Central memory CD4-positive, alpha-beta T cell (primary cell): ENCODE measurements at regions not wholly inside any gene's neighbourhood (a gene's known extent, or its start where the extent isn't known, plus 50 kb on each side); places are given as distances from the start of the nearest gene placed in this dataset.

Experiments used
- DNase-seq: peaks from one replicate; pipeline ENCODE4 v3.0.0; 2022

- peak; percentile 45 for DNase-seq
Observed at GRCh38 chr17:79393358-79394052, 217.3 kb downstream of the RBFOX3 start.

GRCh38 chr17:79392598-79392997 lies 218.3 kb downstream of the RBFOX3 start:
- no peak for DNase-seq

GRCh38 chr17:79391376-79392233 lies 219.2 kb downstream of the RBFOX3 start:
- DNase-seq, result peak; percentile 45

- DNase-seq, result no peak
Observed at GRCh38 chr17:79389896-79390295, 221.0 kb downstream of the RBFOX3 start.

- DNase-seq, result no peak
Observed at GRCh38 chr17:79388556-79389295, 222.1 kb downstream of the RBFOX3 start.

- DNase-seq, result no peak
Observed at GRCh38 chr17:79387783-79388182, 223.1 kb downstream of the RBFOX3 start.

GRCh38 chr17:79385962-79386563 lies 224.8 kb downstream of the RBFOX3 start:
- no peak for DNase-seq

GRCh38 chr17:79382313-79382712 lies 228.5 kb downstream of the RBFOX3 start:
- DNase-seq, result no peak

GRCh38 chr17:79379700-79380445 lies 231.0 kb downstream of the RBFOX3 start:
- no peak for DNase-seq

- DNase-seq, result no peak
Observed at GRCh38 chr17:79377230-79377786, 233.5 kb downstream of the RBFOX3 start.

GRCh38 chr17:79374807-79375206 lies 236.0 kb downstream of the RBFOX3 start:
- no peak for DNase-seq

- DNase-seq, result no peak
Observed at GRCh38 chr17:79374087-79374689, 236.7 kb downstream of the RBFOX3 start.

GRCh38 chr17:79372470-79373238 lies 238.2 kb downstream of the RBFOX3 start:
- DNase-seq, result no peak

- no peak for DNase-seq
Observed at GRCh38 chr17:79371984-79372383, 238.9 kb downstream of the RBFOX3 start.

- no peak for DNase-seq
Observed at GRCh38 chr17:79370594-79370993, 240.3 kb downstream of the RBFOX3 start.

- no peak for DNase-seq
Observed at GRCh38 chr17:79370126-79370525, 240.7 kb downstream of the RBFOX3 start.

- no peak for DNase-seq
Observed at GRCh38 chr17:79369532-79369931, 241.3 kb downstream of the RBFOX3 start.

GRCh38 chr17:79369001-79369400 lies 241.8 kb downstream of the RBFOX3 start:
- DNase-seq, result no peak

GRCh38 chr17:79368521-79368920 lies 242.3 kb downstream of the RBFOX3 start:
- DNase-seq, result no peak

GRCh38 chr17:79366988-79367571 lies 243.8 kb downstream of the RBFOX3 start:
- no peak for DNase-seq
